Type B pancreatic cell (in vitro differentiated cells): ENCODE measurements at regions not wholly inside any gene's neighbourhood (a gene's known extent, or its start where the extent isn't known, plus 50 kb on each side); places are given as distances from the start of the nearest gene placed in this dataset.

ENCODE experiments used
- DNase-seq: peaks from one replicate; pipeline ENCODE4 v3.0.0; 2021; ENCODE audit warnings: mixed read lengths; ENCODE audit not compliant: unreplicated experiment; ENCODE audit errors: extremely low spot score
- H3K27ac Mint-ChIP-seq: 2 replicates; pipeline ENCODE4 v1.8.0; 2021; ENCODE audit warnings: mild to moderate bottlenecking, mixed read lengths
- H3K27me3 Mint-ChIP-seq: 2 replicates; pipeline ENCODE4 v1.8.0; 2021; ENCODE audit warnings: mixed read lengths
- H3K36me3 Mint-ChIP-seq: 2 replicates; pipeline ENCODE4 v1.8.0; 2021; ENCODE audit warnings: mixed read lengths
- H3K4me1 Mint-ChIP-seq: one replicate; pipeline ENCODE4 v1.8.0; 2021; ENCODE audit warnings: mixed read lengths; ENCODE audit not compliant: unreplicated experiment
- H3K4me3 Mint-ChIP-seq: 2 replicates; pipeline ENCODE4 v1.8.0; 2021; ENCODE audit warnings: mild to moderate bottlenecking, mixed read lengths
- H3K9me3 Mint-ChIP-seq: 2 replicates; pipeline ENCODE4 v1.8.0; 2021; ENCODE audit warnings: mixed read lengths
- CTCF ChIP-seq: fragments of 200-600 bp; sonication (generic); conservative IDR thresholded peaks from 2 replicates; pipeline ENCODE4 v1.5.0; 2021; ENCODE audit warnings: antibody characterized with exemption, mild to moderate bottlenecking

DNA sequence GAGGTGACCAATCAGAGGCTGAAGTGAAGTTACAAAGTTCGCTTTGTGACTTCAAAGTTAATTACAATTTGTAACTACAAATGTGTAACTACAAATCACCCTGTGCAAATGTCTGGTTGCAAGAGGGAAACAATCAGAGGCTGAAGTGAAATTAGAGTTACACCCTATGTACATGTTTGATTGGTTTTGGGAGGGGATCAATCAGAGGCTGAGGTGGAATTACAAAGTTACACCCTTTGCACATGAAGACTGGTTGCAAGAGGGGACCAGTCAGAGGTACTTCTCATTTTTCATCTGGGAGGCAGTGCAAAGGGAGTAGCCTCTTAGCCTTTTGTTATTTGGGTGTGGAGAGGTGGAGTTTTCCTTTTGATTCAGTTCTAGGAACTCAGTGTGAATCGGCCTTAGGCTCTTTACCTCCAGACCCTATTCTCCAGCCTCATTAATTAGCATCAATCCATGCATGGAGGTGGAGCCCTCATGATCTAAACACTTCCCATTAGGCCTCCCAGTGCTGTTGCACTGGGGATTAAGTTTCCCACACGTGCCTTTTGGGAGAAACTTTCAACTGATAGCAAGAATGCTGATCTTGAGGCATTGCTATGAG, 291.3 kb upstream of the MTNR1B start:
- H3K36me3 Mint-ChIP-seq: peaks cover 17% of the 10 kb centered on the region
- peaks cover 12% of the 10 kb centered on the region for H3K4me1 Mint-ChIP-seq
- no peak for TF ChIP-seq CTCF
- H3K4me3 Mint-ChIP-seq: no peak overlapping the region
- DNase-seq: no peak
- H3K27ac Mint-ChIP-seq: no peak overlapping the region
- H3K27me3 Mint-ChIP-seq: no peaks in the 10 kb centered on the region
- H3K9me3 Mint-ChIP-seq: peaks cover 10% of the 10 kb centered on the region

GRCh38 chr11:92681586-92681985, 287.9 kb upstream of the MTNR1B start:
- no peak overlapping the region for H3K27ac Mint-ChIP-seq
- H3K36me3 Mint-ChIP-seq: peaks cover 13% of the 10 kb centered on the region
- H3K4me1 Mint-ChIP-seq: peaks cover 9% of the 10 kb centered on the region
- TF ChIP-seq CTCF: no peak
- peaks cover 10% of the 10 kb centered on the region for H3K9me3 Mint-ChIP-seq
- DNase-seq: no peak
- H3K4me3 Mint-ChIP-seq: no peak overlapping the region
- no peaks in the 10 kb centered on the region for H3K27me3 Mint-ChIP-seq

DNA sequence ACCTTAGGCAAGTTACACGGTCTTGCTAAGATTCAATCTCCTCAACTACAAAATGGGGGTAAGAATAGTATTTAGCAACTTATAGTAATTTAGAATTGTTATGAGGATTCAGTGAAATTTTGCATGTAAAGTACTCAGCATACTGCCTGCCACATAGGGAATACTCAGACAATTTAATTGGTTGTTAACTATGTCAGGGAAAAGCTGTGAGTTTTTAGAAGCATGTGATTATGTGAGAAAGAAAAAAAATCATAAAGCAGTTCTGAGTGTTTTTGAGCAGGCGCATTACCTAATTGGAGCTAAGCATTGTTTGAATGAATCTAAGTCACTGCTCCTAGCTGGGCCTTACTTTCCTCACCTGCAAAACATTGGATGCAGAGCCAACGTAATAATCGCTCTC, 287.3 kb upstream of the MTNR1B start:
- Mint-ChIP-seq H3K27ac (no peak overlapping the region), H3K4me1 (peaks cover 9% of the 10 kb centered on the region), H3K4me3 (no peak overlapping the region), H3K36me3 (peaks cover 9% of the 10 kb centered on the region), H3K9me3 (peaks cover 6% of the 10 kb centered on the region), H3K27me3 (no peaks in the 10 kb centered on the region)
- no peak for TF ChIP-seq CTCF
- DNase-seq: no peak

GRCh38 chr11:92682952-92683351, 286.5 kb upstream of the MTNR1B start:
- Mint-ChIP-seq H3K4me1 (peaks cover 9% of the 10 kb centered on the region), H3K27me3 (no peaks in the 10 kb centered on the region), H3K36me3 (peaks cover 13% of the 10 kb centered on the region), H3K4me3 (no peak overlapping the region), H3K9me3 (peaks cover 10% of the 10 kb centered on the region), H3K27ac (no peak overlapping the region)
- DNase-seq: no peak
- TF ChIP-seq CTCF: no peak

DNA sequence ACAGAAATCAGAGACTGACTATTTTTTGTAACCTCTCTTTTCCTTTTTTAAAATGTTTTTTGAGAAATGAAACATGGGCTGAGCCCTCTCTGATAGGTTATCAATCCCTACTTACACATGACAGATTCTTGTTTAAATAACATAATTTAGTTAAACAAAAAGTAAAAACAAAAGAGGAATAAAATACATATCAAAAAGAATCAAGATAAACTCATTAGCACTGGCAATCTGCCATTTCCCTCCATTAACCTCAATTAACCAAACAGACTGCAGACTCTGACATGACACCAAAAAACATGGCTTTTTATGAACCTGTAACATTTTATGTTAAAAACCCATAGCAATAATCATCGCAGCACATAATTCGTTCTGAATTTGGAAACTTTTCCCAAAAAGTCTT, 284.4 kb upstream of the MTNR1B start:
- Mint-ChIP-seq H3K27ac (no peak overlapping the region), H3K4me3 (no peak overlapping the region), H3K36me3 (peaks cover 7% of the 10 kb centered on the region), H3K9me3 (peaks cover 8% of the 10 kb centered on the region), H3K27me3 (no peaks in the 10 kb centered on the region), H3K4me1 (peaks cover 9% of the 10 kb centered on the region)
- no peak for DNase-seq
- TF ChIP-seq CTCF: no peak

DNA sequence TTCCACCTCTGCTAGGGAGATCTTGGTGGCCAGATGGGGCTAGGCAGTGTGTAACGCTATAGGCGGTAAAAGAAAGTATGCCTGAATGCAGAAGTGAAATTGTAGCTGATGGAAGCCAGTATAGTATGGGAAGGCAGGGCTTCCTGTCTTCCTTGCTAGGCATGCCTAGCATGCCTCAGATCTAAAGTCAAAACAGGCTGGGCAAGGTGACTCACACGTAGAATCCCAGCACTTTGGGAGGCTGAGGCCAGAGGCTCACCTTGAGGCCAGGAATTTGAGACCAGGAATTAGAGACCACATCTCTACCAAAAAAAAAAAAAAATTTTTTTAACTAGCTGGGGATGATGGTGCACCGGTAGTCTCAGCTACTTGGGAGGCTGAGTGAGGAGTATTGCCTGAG, 281.7 kb upstream of the MTNR1B start:
- no peak for DNase-seq
- no peak overlapping the region for H3K27ac Mint-ChIP-seq

More for the DNA sequence above, 281.7 kb upstream of the MTNR1B start:
- no peaks in the 10 kb centered on the region for H3K27me3 Mint-ChIP-seq
- H3K4me1 Mint-ChIP-seq: peaks cover 9% of the 10 kb centered on the region
- peaks cover 4% of the 10 kb centered on the region for H3K9me3 Mint-ChIP-seq
- H3K4me3 Mint-ChIP-seq: no peak overlapping the region
- H3K36me3 Mint-ChIP-seq: peaks cover 4% of the 10 kb centered on the region
- TF ChIP-seq CTCF: no peak
